Ovary (tissue), 7 donors: ENCODE measurements at regions not wholly inside any gene's neighbourhood (a gene's known extent, or its start where the extent isn't known, plus 50 kb on each side); places are given as distances from the start of the nearest gene placed in this dataset.

Experiments
- DNase-seq, 5 donors: peaks; one replicate each; pipeline ENCODE4 v3.0.0-alpha.2; 2019 to 2020
- H3K27ac ChIP-seq, 2 donors: fragments of 200-600 bp; one replicate each; pipeline versions ENCODE4 v1.5.1 to v1.8.0; 2019 to 2022
- H3K27me3 ChIP-seq: fragments of 200-600 bp; one replicate; pipeline ENCODE4 v1.8.0; 2022
- H3K36me3 ChIP-seq: fragments of 200-600 bp; sonication (generic); one replicate; pipeline ENCODE4 v1.5.1; 2019
- H3K4me1 ChIP-seq: one replicate; pipeline ENCODE4 v1.8.1; 2013; ENCODE audit warnings: mild to moderate bottlenecking, moderate library complexity; ENCODE audit not compliant: insufficient read depth
- H3K4me3 ChIP-seq: fragments of 200-600 bp; sonication (generic); one replicate; pipeline ENCODE4 v1.5.1; 2017
- H3K9me3 ChIP-seq, 2 donors: fragments of 200-600 bp in 1 of 2; sonication (generic) in 1 of 2; one replicate each; pipeline versions ENCODE4 v1.5.1 to v1.8.1; 2013 to 2019; ENCODE audit warnings: mild to moderate bottlenecking in 1 of 2, moderate library complexity in 1 of 2
- EP300 ChIP-seq: sonication (generic); formaldehyde crosslinking; IDR thresholded peaks from one replicate; pipeline ENCODE4 v1.6.1; 2017; ENCODE audit warnings: antibody characterized with exemption
- POLR2A ChIP-seq: fragments of 450-650 bp; IDR thresholded peaks from one replicate; pipeline ENCODE4 v1.6.1; 2017; ENCODE audit warnings: antibody characterized with exemption, mild to moderate bottlenecking, moderate library complexity
- WGBS, 3 donors: extraction: QIAGEN DNeasy Blood & Tissue Kit in 1 of 3; methylation state at CpG; one replicate each; pipeline versions ENCODE4 v1.1.5 to v1.1.7; 2013 to 2017; 5-methylcytosine and 5-hydroxymethylcytosine counted together
- intact Hi-C, 4 donors: fragments of 100-400 bp; cut with DNase I; formaldehyde crosslinking; loops; one replicate each; pipeline versions ENCODE4 v1.11.0 to v1.15.1; 2022 to 2023
- TF ChIP-seq, protein P1 (sequence below), 3 donors: fragments of 450-650 bp in 2 of 3; fragments of 200-600 bp in 1 of 3; IDR thresholded peaks; one replicate each; pipeline versions ENCODE4 v1.5.1 to v1.8.0; 2016 to 2022; ENCODE audit warnings: antibody characterized with exemption in 3 of 3, mild to moderate bottlenecking in 1 of 3
- donor health status: DM: no; HTN: no; CAD: no; lungs with moderate emphysema.
- donor health status: DM: no; HTN: no; CAD: no.
- donor health status: Bipolar disorder and iron deficiency.
- donor health status: DM: no; HTN: no; CAD: no.
- donor health status: DM: yes; HTN: yes; CAD: no.

DNA sequence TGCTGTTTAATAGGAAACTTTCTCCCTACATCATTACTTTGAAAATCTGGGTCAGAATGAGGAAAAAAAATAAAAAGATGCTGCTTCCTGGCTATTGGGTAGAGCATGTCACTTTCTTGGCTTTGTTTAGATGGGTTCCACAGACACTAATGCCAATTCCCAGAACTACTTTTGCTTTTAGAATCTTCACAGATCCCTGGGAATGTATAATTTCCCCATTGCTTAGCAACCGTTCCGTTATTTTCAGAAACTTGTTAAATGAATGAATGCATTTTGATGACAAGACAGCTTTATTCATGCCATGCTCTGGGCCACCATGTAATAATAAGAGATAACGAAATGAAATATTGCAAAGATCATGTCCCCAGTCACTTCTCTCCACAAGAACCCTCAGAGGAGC is 126.5 kb upstream of the TRPC7 start:
- no peaks in the 10 kb centered on the region for H3K27me3 ChIP-seq
- no peaks in the 10 kb centered on the region for H3K9me3 ChIP-seq
- no peaks in the 10 kb centered on the region for H3K36me3 ChIP-seq
- no peak for DNase-seq
- intact Hi-C loops = no loop called here
- H3K4me1 ChIP-seq = no peaks in the 10 kb centered on the region
- 77 to 84% (median 83%) methylated on average over 3 of the region's 3 CpGs for WGBS, 3 donors
- no peak overlapping the region for H3K27ac ChIP-seq
- no peak overlapping the region for H3K4me3 ChIP-seq
- TF ChIP-seq, protein P1, sequence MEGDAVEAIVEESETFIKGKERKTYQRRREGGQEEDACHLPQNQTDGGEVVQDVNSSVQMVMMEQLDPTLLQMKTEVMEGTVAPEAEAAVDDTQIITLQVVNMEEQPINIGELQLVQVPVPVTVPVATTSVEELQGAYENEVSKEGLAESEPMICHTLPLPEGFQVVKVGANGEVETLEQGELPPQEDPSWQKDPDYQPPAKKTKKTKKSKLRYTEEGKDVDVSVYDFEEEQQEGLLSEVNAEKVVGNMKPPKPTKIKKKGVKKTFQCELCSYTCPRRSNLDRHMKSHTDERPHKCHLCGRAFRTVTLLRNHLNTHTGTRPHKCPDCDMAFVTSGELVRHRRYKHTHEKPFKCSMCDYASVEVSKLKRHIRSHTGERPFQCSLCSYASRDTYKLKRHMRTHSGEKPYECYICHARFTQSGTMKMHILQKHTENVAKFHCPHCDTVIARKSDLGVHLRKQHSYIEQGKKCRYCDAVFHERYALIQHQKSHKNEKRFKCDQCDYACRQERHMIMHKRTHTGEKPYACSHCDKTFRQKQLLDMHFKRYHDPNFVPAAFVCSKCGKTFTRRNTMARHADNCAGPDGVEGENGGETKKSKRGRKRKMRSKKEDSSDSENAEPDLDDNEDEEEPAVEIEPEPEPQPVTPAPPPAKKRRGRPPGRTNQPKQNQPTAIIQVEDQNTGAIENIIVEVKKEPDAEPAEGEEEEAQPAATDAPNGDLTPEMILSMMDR (IDR thresholded peaks at IDR 0.05) = no peak
- TF ChIP-seq EP300 (no peak), POLR2A (no peak)

DNA sequence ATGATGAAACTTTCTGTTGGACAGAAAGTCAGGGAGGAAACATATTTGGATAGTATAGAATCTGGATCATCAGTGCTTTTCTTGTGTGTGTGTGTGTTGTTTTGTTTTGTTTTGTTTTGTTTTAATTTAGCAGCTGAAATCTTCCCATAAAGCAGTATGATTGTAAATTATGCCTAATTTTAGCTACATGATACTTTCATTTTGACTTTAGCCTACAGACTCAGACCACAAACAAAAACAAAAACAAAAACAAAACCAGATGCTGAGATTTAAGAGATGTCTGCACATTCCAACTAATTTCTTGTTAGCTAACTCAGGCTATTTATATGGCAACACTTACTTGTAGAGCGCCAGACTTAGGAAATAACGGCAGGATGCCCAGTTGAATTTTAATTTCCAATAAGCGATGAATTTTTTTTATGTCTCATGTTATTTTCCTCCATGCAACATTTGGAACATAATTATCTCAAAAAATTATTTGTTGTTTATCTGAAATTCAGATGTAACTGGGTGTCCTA is 119.5 kb upstream of the TRPC7 start:
- no peak for DNase-seq
- no peaks in the 10 kb centered on the region for H3K36me3 ChIP-seq
- TF ChIP-seq EP300 = no peak
- TF ChIP-seq POLR2A = no peak
- TF ChIP-seq, protein P1 (IDR thresholded peaks at IDR 0.05) = no peak
- H3K4me3 ChIP-seq = no peak overlapping the region
- H3K9me3 ChIP-seq = no peaks in the 10 kb centered on the region
- H3K27me3 ChIP-seq = no peaks in the 10 kb centered on the region
- no peak overlapping the region for H3K27ac ChIP-seq
- WGBS, 3 donors = 88 to 90% (median 90%) methylated on average over 3 of the region's 3 CpGs
- intact Hi-C loops = no loop called here
- H3K4me1 ChIP-seq = no peaks in the 10 kb centered on the region

DNA sequence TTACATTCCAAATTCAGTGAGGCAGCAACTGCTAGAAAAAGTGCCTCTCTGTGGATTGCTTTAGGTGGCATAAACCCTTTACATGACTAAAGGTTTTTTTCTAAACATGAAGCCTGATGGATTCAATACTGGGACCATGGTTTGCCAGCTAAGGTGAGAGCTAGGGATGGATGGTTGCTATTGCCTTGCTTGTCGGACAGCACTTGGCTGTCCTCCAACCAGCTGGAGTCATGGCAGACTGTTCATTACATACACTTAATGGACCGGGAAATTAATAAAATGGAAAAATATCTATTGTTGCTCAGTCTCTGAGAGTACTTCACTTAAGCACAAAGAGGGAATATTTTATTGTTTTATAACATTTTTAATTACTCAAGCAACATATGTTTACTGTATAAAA is 116.9 kb upstream of the TRPC7 start:
- H3K27ac ChIP-seq = no peak overlapping the region
- no peaks in the 10 kb centered on the region for H3K27me3 ChIP-seq
- H3K9me3 ChIP-seq = no peaks in the 10 kb centered on the region
- no peak overlapping the region for H3K4me3 ChIP-seq
- intact Hi-C loops = no loop called here
- TF ChIP-seq, protein P1 (IDR thresholded peaks at IDR 0.05) = no peak
- TF ChIP-seq EP300 (no peak), POLR2A (no peak)
- H3K4me1 ChIP-seq = no peaks in the 10 kb centered on the region
- 52 to 67% (median 53%) methylated on average over 2 of the region's 2 CpGs for WGBS, 3 donors
- no peak for DNase-seq
- H3K36me3 ChIP-seq = no peaks in the 10 kb centered on the region

DNA sequence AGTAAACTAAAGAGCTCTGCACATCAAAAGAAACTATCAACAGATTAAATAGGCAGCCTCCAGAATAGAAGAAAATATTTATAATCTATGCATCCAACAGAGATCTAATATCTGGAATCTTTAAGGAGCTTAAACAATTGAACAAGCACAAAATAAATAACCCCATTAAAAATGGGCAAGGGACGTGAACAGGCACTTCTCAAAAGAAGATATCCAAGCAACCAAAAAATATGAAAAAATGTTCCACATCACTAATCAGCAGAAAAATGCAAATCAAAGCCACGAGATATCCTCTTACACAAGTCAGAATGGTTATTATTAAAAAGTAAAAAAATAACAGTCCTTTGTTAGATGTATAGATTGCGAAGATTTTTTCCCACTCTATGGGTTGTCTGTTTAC is 109.1 kb upstream of the TRPC7 start:
- TF ChIP-seq POLR2A = no peak
- TF ChIP-seq, protein P1 (IDR thresholded peaks at IDR 0.05) = no peak
- Histone ChIP-seq H3K27ac (no peak overlapping the region), H3K27me3 (no peaks in the 10 kb centered on the region), H3K9me3 (no peaks in the 10 kb centered on the region), H3K4me3 (no peak overlapping the region), H3K4me1 (no peaks in the 10 kb centered on the region), H3K36me3 (no peaks in the 10 kb centered on the region)
- 71 to 77% (median 74%) methylated on average over 3 of the region's 3 CpGs for WGBS, 3 donors
- intact Hi-C loops = no loop called here
- no peak for DNase-seq

DNA sequence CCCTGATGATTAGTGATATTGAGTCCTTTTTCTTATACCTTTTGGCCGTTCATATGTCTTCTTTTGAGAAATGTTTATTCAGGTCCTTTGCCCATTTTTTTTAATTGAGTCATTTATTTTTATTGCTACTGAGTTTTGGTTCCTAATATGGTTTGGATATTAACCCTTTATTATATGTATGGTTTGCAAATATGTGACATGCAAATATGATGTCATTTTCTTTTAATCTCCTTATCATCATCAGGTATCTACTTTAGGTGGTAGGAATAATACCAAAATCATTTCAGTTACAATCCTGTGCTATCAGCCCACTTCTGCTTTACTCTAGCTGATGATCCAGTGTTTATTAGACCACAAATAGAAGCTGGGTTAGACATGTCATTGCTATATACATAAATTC is 102.3 kb upstream of the TRPC7 start:
- no peaks in the 10 kb centered on the region for H3K9me3 ChIP-seq
- no peaks in the 10 kb centered on the region for H3K36me3 ChIP-seq
- DNase-seq = no peak
- H3K4me3 ChIP-seq = no peak overlapping the region
- H3K27ac ChIP-seq = no peak overlapping the region
- intact Hi-C loops = no loop called here
- H3K27me3 ChIP-seq = no peaks in the 10 kb centered on the region
- TF ChIP-seq POLR2A = no peak
- no peak for TF ChIP-seq EP300
- TF ChIP-seq, protein P1 (IDR thresholded peaks at IDR 0.05) = no peak
- H3K4me1 ChIP-seq = no peaks in the 10 kb centered on the region
- WGBS, 3 donors = 53 to 55% (median 55%) methylated on average over 1 of the region's 1 CpG
